B cell (primary cell): ENCODE measurements at regions not wholly inside any gene's neighbourhood (a gene's known extent, or its start where the extent isn't known, plus 50 kb on each side); places are given as distances from the start of the nearest gene placed in this dataset.
"Not testable (repeated sequence)": the region's sequence is repeated elsewhere in the genome, so short reads cannot be mapped to it uniquely, and the experiment has no call there.

ENCODE experiments used
- ATAC-seq: fragments of 200-7000 bp; cut with Tn5 transposase; one replicate; pipeline ENCODE4 v1.10.0; 2021; ENCODE audit warnings: low read depth, mild to moderate bottlenecking, moderate number of reproducible peaks, moderate library complexity
- CTCF ChIA-PET: fragments of 350-600 bp; sonication (Branson Sonifier 250); formaldehyde crosslinking; loops from one replicate; lab custom pipeline; 2021; ENCODE audit warnings: antibody characterized with exemption, inconsistent platforms; lab: Charles Lee
- POLR2A ChIA-PET: fragments of 350-600 bp; sonication (Branson Sonifier 250); formaldehyde crosslinking; loops from one replicate; lab custom pipeline; 2021; ENCODE audit warnings: antibody characterized with exemption; lab: Charles Lee
- DNase-seq: peaks from one replicate; pipeline ENCODE4 v3.0.0; 2013
- H2AFZ ChIP-seq: 2 replicates; pipeline ENCODE4 v1.6.1; 2012; ENCODE audit warnings: mild to moderate bottlenecking, low read depth, low read length; ENCODE audit not compliant: insufficient read depth, poor library complexity, severe bottlenecking
- H3K27ac ChIP-seq, 2 donors: 1 replicate in 1 of 2; 2 replicates in 1 of 2; pipeline ENCODE4 v1.5.1; 2012 to 2013; ENCODE audit warnings: low read length in 2 of 2, mild to moderate bottlenecking in 2 of 2, moderate library complexity in 1 of 2
- H3K27me3 ChIP-seq, 4 experiments: fragments of 200-600 bp in 1 of 4; sonication (generic) in 1 of 4; replicated peaks in 1 of 4; 1 replicate in 2 of 4; 2 replicates in 2 of 4; pipeline versions ENCODE4 v1.6.1 to v1.7.0; 2013 to 2016; ENCODE audit warnings: low read length in 3 of 4, mild to moderate bottlenecking in 2 of 4, mixed read lengths in 1 of 4, moderate library complexity in 1 of 4; ENCODE audit not compliant: insufficient read depth in 4 of 4, control insufficient read depth in 3 of 4; ENCODE audit errors: control extremely low read depth in 1 of 4
- H3K36me3 ChIP-seq, 2 experiments: replicated peaks in 1 of 2; 1 replicate in 1 of 2; 2 replicates in 1 of 2; pipeline versions ENCODE4 v1.6.1 to v1.7.1; 2013; ENCODE audit warnings: low read length in 1 of 2; ENCODE audit not compliant: insufficient read depth in 2 of 2, control insufficient read depth in 1 of 2; ENCODE audit errors: control extremely low read depth in 1 of 2, extremely low read depth in 1 of 2
- H3K4me1 ChIP-seq, 2 donors: fragments of 200-600 bp in 1 of 2; sonication (generic) in 1 of 2; 1 replicate in 1 of 2; 2 replicates in 1 of 2; pipeline versions ENCODE4 v1.5.1 to v1.6.1; 2013 to 2017; ENCODE audit warnings: low read length in 2 of 2; ENCODE audit not compliant: control insufficient read depth in 2 of 2, insufficient read depth in 2 of 2
- H3K4me2 ChIP-seq: replicated peaks from 2 replicates; pipeline ENCODE3; 2012; ENCODE audit warnings: mild to moderate bottlenecking, low read depth, low read length; ENCODE audit not compliant: poor library complexity, severe bottlenecking
- H3K4me3 ChIP-seq, 5 experiments: fragments of 200-600 bp in 1 of 5; sonication (generic) in 1 of 5; 1 replicate in 3 of 5; 2 replicates in 2 of 5; pipeline versions ENCODE4 v1.5.1 to v1.7.0; 2011 to 2016; ENCODE audit warnings: low read length in 4 of 5, mild to moderate bottlenecking in 4 of 5, low read depth in 2 of 5, control low read depth in 1 of 5, moderate library complexity in 1 of 5; ENCODE audit not compliant: insufficient read depth in 1 of 5; ENCODE audit errors: control extremely low read depth in 1 of 5, extremely low read depth in 1 of 5
- H3K79me2 ChIP-seq: fragments of 200-600 bp; sonication (generic); one replicate; pipeline ENCODE4 v1.6.0; 2016; ENCODE audit warnings: low read length; ENCODE audit not compliant: control insufficient read depth, insufficient read depth
- H3K9ac ChIP-seq: fragments of 200-600 bp; sonication (generic); 2 replicates; pipeline ENCODE4 v1.6.1; 2017; ENCODE audit warnings: mild to moderate bottlenecking, low read length, moderate library complexity
- H3K9me3 ChIP-seq, 3 donors: one replicate each; pipeline versions ENCODE4 v1.6.1 to v1.7.1; 2013; ENCODE audit warnings: low read length in 2 of 3; ENCODE audit not compliant: control insufficient read depth in 2 of 3, insufficient read depth in 1 of 3; ENCODE audit errors: control extremely low read depth in 1 of 3
- H4K20me1 ChIP-seq: 2 replicates; pipeline ENCODE4 v1.6.0; 2012; ENCODE audit warnings: mild to moderate bottlenecking, low read length; ENCODE audit not compliant: insufficient read depth, control insufficient read depth, poor library complexity, severe bottlenecking
- H3K27ac Mint-ChIP-seq: one replicate; pipeline ENCODE4 v1.8.0; 2021; ENCODE audit warnings: mixed read lengths
- H3K27me3 Mint-ChIP-seq: one replicate; pipeline ENCODE4 v1.8.0; 2021; ENCODE audit warnings: mixed read lengths
- H3K4me1 Mint-ChIP-seq: one replicate; pipeline ENCODE4 v1.8.0; 2021; ENCODE audit warnings: mixed read lengths
- H3K4me3 Mint-ChIP-seq: one replicate; pipeline ENCODE4 v1.8.0; 2021; ENCODE audit warnings: mixed read lengths
- H3K9me3 Mint-ChIP-seq: one replicate; pipeline ENCODE4 v1.8.0; 2022; ENCODE audit warnings: mixed read lengths; ENCODE audit not compliant: insufficient read depth
- EZH2 ChIP-seq: IDR thresholded peaks from 2 replicates; pipeline ENCODE4 v1.6.1; 2012; ENCODE audit warnings: borderline replicate concordance, low read depth, mild to moderate bottlenecking, moderate library complexity, low read length; ENCODE audit not compliant: insufficient read depth, poor library complexity, severe bottlenecking
- WGBS: methylation state at CpG from one replicate; pipeline ENCODE4 v1.1.5; 2013; ENCODE audit warnings: missing lambda C conversion rate; ENCODE audit not compliant: insufficient coverage; 5-methylcytosine and 5-hydroxymethylcytosine counted together
- intact Hi-C: fragments of 100-400 bp; cut with micrococcal nuclease; formaldehyde crosslinking; loops from one replicate; pipeline ENCODE4 v1.10.0; 2022
- TF ChIP-seq, protein P1 (sequence below): fragments of 200-600 bp; IDR thresholded peaks from one replicate; pipeline ENCODE4 v1.8.0; 2022; ENCODE audit warnings: antibody characterized with exemption, mild to moderate bottlenecking

GRCh38 chr6:14597090-14597489 lies 479.5 kb downstream of the CD83 start:
- H3K27ac ChIP-seq, result no peak overlapping the region
- CTCF ChIA-PET, result no interaction called here
- no peak for TF ChIP-seq EZH2
- TF ChIP-seq, protein P1, sequence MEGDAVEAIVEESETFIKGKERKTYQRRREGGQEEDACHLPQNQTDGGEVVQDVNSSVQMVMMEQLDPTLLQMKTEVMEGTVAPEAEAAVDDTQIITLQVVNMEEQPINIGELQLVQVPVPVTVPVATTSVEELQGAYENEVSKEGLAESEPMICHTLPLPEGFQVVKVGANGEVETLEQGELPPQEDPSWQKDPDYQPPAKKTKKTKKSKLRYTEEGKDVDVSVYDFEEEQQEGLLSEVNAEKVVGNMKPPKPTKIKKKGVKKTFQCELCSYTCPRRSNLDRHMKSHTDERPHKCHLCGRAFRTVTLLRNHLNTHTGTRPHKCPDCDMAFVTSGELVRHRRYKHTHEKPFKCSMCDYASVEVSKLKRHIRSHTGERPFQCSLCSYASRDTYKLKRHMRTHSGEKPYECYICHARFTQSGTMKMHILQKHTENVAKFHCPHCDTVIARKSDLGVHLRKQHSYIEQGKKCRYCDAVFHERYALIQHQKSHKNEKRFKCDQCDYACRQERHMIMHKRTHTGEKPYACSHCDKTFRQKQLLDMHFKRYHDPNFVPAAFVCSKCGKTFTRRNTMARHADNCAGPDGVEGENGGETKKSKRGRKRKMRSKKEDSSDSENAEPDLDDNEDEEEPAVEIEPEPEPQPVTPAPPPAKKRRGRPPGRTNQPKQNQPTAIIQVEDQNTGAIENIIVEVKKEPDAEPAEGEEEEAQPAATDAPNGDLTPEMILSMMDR, result no peak
- H3K9ac ChIP-seq, result no peak overlapping the region
- Mint-ChIP-seq H3K27me3 (no peaks in the 10 kb centered on the region), H3K9me3 (no peaks in the 10 kb centered on the region), H3K4me3 (peak overlapping the region; percentile 24), H3K4me1 (peaks cover 23% of the 10 kb centered on the region), H3K27ac (peak overlapping the region; percentile 5)
- intact Hi-C loops, result no loop called here
- no peak for DNase-seq
- no peaks in the 10 kb centered on the region for H3K79me2 ChIP-seq
- ATAC-seq, result no peak
- no peaks in the 10 kb centered on the region for H3K27me3 ChIP-seq
- H4K20me1 ChIP-seq, result no peaks in the 10 kb centered on the region
- H2AFZ ChIP-seq, result no peak overlapping the region
- peaks cover 0 to 3% (median 0%) of the 10 kb centered on the region in 3 donors for H3K9me3 ChIP-seq
- WGBS, result no CpG with 5 or more reads among the region's 4 CpGs
- peak overlapping the region; percentile 28 for H3K4me2 ChIP-seq
- peaks cover 25 to 27% of the 10 kb centered on the region in 2 donors for H3K4me1 ChIP-seq
- H3K36me3 ChIP-seq, result no peaks in the 10 kb centered on the region
- POLR2A ChIA-PET, result no interaction called here
- H3K4me3 ChIP-seq, result no peak overlapping the region

GRCh38 chr6:14598017-14598864 lies 480.7 kb downstream of the CD83 start:
- Mint-ChIP-seq H3K27me3 (no peaks in the 10 kb centered on the region), H3K9me3 (no peaks in the 10 kb centered on the region), H3K4me1 (peaks cover 23% of the 10 kb centered on the region), H3K27ac (peak overlapping the region; percentile 33), H3K4me3 (no peak overlapping the region)
- Histone ChIP-seq H3K4me1 (peaks cover 25 to 27% of the 10 kb centered on the region in 2 donors), H2AFZ (no peak overlapping the region), H4K20me1 (no peaks in the 10 kb centered on the region), H3K4me2 (peak overlapping the region; percentile 12), H3K79me2 (no peaks in the 10 kb centered on the region), H3K4me3 (no peak overlapping the region), H3K27me3 (no peaks in the 10 kb centered on the region), H3K36me3 (no peaks in the 10 kb centered on the region), H3K9me3 (peaks cover 0 to 3% (median 0%) of the 10 kb centered on the region in 3 donors), H3K9ac (no peak overlapping the region), H3K27ac (no peak overlapping the region)
- TF ChIP-seq, protein P1, result no peak
- TF ChIP-seq EZH2, result no peak
- intact Hi-C loops, result no loop called here
- 48% methylated on average over 5 of the region's 6 CpGs for WGBS
- ChIA-PET POLR2A (no interaction called here), CTCF (no interaction called here)
- DNase-seq (peak; percentile 32), ATAC-seq (no peak)

DNA sequence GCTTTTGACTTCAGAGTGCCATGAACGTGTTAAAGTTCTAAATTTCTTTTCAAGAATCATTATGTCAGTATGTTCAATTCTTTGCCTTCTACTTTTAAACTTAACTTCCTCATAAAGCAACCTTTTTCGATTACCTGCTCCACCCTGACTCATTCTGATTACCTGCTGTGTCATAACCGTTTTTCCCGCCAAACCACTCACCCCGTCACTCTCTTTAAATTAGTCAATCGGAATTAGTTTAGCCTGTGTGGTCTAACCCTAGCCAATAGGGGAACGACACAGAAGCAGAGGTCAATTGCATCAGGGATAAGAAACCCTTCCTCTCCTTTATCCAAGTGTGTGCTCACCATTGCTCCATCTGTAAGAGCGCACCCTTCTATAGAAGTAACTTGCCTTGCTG lies 482.7 kb downstream of the CD83 start:
- H3K36me3 ChIP-seq, H3K27me3 Mint-ChIP-seq, CTCF ChIA-PET, H3K27me3 ChIP-seq, H3K27ac ChIP-seq, H3K4me3 ChIP-seq, H3K9me3 ChIP-seq, ATAC-seq, H3K9me3 Mint-ChIP-seq, H3K79me2 ChIP-seq, intact Hi-C loops, H3K27ac Mint-ChIP-seq, DNase-seq, H3K4me3 Mint-ChIP-seq, H4K20me1 ChIP-seq, POLR2A ChIA-PET, H3K9ac ChIP-seq, H3K4me2 ChIP-seq, H2AFZ ChIP-seq: not testable (repeated sequence)
- 68% methylated on average over 7 of the region's 8 CpGs for WGBS
- H3K4me1 Mint-ChIP-seq, result peaks cover 23% of the 10 kb centered on the region
- H3K4me1 ChIP-seq, result peaks cover 25 to 27% of the 10 kb centered on the region in 2 donors
